ENCODE measurements at regions not wholly inside any gene's neighbourhood (a gene's known extent, or its start where the extent isn't known, plus 50 kb on each side); places are given as distances from the start of the nearest gene placed in this dataset.
A peak's percentile ranks its signal among the peaks of the same experiment; 100 is the strongest.

DNA sequence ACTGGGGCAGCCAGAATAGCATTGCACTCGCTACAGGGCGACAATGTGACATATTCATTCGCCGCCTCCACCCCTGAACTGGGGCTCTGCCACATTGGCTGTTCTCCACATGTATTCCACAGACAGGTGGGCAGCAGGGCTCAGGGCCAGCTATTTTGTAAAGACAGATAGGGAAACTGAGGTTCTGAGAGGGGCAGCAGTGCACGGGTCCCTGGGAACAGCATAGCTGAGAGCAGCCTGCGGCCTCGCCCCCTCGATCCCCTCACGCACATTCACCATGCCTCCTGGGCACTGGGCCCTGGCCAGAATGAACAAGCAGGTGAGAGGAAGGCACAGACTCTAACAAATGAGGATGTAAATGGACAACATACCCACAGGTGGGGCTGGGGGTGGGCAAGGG is 75.0 kb upstream of the SPATA12 start:
- DNase-seq (ENCODE audit: low spot score) = no peak

DNA sequence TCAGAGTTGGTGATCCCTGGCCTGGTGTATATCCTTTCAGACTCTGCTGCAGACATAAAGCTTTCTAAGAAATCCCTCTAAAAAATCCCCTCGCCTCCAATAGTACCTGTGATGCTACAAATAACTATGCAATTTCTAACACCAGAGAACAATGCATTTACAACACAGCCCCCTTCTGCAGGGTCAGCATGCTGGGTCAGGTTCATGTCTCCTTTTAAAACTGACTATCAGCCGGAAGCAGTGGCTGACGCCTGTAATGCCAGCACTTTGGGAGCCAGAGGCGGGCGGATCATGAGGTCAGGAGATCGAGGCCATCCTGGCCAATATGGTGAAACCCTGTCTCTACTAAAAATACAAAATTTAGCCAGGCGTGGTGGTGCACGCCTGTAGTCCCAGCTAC is 77.0 kb upstream of the SPATA12 start:
- no peak for DNase-seq (ENCODE audit: low spot score)

DNA sequence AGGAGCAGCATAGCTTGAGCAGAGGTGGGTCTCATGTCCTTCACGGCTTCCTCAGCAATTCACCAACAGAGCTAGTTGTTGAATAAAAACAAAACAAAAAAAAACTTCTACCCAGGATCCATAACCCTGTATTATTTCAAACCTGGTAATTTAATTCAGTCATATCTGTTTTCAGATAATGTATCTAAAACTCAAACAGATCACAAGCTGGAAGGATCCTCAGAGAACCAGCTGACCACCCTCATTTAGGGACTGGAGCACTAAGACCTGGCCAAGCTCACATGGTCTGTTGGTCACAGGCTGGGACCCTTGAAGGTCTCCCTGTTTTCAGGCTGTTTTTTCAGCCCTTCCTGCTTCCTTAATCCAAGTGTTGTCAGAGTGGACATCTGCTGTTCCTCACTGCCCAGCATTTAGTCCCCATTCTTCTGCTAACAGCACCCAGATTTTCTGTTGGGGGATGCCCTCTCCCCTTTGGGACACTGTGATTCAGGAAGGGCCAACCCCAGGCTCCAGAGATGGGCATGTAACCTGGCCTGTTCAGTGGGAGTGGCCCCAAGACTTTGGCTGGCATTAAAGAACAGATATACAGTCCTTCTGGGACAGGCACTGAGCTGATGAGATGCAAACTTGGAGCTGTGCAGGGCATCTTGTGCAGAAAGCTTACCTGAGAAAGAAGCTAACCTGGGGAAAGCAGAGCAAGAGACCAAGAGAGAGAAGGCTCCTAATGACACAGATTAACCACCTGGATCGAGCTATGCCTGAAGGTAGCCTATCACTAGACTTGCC is 78.8 kb upstream of the SPATA12 start:
- DNase-seq (ENCODE audit: low spot score) = no peak

DNA sequence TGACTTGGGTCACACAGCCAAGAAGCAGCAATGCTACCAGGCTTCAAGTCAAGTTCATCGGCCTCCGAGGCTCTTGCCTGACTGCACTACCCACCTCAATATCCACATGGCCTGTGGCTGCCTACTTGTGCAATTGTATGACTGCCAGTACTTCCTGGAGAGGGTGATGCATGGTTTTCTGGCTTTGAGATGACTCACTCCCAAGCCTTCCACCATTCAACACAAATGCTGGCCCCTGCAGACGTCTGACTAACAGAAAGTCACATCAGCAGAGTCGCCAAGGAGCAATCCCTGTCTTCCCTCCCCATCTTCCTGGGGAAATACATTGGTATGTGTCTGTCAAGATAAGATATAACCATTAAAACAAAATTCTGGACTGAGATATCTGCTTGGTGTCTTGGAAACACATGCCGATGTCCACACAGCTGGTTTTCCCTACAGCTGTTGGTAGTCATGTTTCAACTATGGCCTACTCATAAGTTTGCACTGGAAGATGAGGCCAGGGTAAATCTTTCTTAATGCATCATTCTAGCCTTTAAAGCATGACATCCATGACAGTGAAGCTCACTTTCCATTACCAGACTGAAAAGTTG is 79.6 kb upstream of the SPATA12 start:
- DNase-seq (ENCODE audit: low spot score) = peak; percentile 25

DNA sequence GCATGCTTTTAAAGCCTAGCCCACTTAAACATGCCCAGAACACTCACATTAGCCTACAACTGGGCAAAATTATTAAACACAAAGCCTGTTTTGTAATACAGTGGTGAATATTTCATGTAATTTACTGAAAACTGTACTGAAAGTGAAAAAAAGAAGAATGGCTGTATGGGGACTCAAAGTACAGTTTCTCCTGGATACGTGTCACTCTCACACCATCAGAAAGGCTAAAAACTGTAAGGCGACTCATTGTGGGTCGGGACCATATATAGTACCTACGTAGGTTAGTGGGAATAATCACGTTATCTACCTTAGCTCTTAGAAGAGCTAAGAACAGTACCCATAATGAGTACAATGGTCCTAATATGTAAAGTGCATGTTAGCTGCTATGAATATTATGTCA is 80.2 kb upstream of the SPATA12 start:
- DNase-seq (ENCODE audit: low spot score) = no peak

DNA sequence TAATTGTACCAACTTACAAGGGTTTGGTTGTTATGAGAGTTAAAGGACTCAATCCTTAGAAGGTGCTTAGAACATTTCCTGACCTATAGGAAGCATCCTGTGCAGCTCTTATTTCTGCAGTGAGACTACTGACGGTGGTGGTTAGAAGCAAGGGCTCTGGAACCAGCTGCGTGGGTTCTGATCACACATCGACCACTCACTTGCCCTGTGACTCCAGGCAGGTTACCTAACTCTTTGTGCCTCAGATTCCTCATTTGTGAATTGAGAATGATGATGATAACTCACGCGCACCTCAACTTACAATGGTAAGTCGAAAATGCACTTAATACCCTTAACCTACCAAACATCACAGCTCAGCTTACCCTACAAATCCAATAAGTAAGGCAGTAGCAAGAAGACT is 80.7 kb upstream of the SPATA12 start:
- DNase-seq (ENCODE audit: low spot score) = no peak

DNA sequence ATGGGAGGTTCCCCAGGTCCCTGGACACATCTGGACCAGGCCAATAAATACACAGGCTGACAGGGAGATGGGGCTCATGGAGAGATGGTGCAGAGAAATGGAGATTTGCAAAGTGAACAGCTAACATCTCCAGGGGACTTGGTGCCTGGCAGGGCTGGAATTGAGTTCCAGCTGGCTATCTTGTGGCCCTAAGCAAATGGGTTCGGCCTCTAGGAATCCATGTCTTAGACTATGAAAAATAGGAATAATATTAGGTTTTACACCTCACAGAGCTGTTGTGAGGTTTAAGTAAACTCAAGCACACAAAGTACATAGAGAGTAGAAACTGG is 82.9 kb upstream of the SPATA12 start:
- DNase-seq (ENCODE audit: low spot score) = no peak

DNA sequence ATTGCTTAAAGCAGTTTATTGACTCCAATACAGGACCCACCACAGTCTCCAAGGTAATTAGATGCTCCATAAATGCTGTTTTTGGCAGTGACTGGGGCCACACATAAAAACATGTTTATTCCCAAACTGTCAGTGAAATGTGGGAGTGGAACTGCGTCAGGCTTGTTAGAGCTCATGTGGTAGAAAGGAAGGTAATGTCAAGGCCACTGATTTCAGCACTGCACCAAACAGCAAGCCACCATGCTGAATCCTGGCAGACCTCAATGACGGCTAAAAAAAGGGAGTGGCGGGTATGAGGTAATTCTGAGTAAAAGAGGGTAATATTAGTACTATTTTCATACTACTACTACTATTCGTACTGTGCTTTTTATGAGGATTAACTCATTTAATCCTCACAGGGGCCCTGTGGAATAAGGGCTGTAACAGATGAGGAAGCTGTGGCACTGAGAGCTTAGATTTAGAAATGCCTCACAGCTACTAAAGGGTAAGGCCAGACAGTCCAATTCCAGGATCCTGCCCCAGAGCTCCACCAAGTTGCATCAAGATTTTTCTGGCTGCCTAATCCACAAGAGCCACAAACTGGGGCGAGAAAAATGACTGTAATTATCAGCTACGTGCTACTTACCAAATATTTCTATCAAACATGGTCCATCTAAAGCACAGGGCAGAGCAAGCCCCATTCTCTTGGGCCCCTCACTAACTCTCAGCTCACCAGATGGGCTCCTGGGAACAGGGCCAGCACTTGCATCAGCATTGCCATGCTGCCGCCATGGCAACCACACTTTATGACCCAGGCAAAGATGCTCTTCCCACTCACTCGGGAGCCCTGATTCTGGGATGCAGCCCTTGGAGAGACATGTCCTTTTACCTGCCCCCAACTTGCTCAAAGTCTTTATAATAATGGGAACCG is 83.6 kb upstream of the SPATA12 start:
- no peak for DNase-seq (ENCODE audit: low spot score)

DNA sequence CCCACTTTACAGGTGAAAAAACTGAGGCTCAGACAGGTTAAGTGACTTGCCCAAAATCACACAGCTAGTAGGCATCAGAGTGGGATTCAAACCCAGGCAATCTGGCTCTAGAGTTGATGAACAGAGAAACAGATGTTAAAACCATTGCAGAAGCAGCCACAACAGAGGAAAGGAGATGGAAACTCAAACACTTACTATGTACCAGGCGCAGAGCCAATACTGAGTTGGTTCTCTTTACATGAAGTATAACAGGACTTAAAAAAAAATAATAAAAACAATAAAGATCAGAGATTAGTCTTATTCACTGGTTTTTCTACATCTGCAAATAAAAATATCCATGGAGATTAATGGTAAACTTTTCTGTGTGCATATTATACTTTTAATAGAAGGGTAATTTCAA is 84.9 kb upstream of the SPATA12 start:
- no peak for DNase-seq (ENCODE audit: low spot score)

DNA sequence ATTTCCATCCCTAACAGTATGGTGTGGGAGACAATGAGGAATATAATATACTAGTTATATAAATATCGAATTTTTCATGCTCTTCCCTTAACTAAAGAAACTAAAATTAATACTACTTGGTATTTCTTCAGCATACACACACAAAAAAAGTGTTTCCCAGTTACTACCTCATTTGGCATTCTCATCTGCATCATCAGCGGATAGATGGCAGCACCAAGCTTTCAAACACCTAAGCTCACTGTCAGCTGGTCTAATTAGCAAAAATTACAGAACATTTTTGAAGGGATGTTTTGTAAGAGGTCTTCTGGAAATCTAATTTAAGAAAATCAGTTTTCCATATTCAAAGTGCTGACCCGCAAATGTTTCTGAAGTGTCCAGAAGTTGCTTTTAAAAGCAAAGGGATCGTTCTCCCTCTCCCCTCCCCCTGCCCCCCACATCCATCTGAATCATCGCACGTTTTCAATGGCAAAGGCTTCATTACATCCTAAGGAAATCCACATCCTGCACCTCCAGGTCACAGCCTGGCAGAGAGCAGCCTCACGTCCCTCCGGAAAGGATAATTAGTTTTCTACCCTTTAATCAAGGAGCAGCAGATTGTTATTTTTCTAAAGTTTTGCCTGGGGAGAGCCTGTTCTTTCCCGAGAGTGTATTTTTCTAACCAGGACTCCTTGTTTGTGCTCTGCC is 86.1 kb upstream of the SPATA12 start:
- no peak for DNase-seq (ENCODE audit: low spot score)

DNA sequence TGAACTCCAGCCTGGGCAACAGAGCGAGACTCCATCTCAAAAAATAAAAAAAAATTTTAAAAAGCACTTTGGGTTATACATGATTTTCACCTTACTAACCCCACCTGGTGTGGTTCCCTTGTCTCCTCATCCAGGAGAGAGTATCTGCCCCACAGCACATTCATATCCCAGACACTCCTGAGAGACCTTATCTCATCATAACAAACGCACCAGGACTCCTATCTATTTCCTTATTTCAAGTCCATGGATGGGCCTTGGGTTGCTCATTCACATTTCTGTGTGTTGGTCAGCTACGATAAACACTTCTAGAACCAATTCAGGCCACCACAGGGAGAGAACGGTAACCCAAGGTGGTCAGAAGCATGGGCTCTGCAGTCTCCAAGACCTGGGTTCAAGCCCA is 88.6 kb upstream of the SPATA12 start:
- DNase-seq (ENCODE audit: low spot score) = no peak

DNA sequence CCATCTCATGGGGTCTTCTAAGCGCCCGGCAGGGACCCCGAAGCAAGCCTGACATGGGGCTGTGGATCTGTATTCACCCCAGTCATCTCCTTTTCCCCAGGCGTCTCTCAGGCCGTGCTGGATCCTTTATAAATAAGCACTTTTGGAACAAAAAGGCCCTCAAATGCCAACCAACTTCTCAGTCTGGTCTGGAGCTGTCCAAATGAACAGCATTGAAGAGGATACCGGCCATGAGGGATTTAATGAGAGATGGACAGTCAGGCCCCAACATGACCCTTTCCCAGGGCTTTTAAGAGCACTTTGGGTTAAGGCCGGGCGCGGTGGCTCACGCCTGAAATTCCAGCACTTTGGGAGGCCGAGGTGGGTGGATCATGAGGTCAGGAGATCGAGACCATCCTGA is 89.2 kb upstream of the SPATA12 start:
- no peak for DNase-seq (ENCODE audit: low spot score)

DNA sequence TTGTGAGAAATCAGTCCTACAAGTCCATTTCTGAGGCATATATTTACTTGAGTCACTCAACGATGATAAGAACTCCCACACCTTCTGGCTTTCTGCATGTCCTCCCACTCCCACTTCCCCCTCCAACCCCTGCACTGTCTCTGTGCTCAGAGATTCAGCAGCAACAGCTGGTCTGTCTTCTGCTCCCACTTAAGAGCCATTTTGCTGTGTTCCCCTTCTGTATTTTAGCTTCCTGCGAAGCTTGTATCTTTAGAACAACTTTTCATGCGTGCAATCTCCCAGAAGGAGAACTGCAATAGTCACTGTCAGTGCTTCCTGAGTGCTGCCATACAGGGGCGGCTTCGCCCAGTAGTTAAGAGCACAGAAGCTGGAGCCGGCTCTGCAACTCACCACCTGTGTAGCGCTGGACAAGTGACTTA is 90.0 kb upstream of the SPATA12 start:
- DNase-seq (ENCODE audit: low spot score) = no peak

DNA sequence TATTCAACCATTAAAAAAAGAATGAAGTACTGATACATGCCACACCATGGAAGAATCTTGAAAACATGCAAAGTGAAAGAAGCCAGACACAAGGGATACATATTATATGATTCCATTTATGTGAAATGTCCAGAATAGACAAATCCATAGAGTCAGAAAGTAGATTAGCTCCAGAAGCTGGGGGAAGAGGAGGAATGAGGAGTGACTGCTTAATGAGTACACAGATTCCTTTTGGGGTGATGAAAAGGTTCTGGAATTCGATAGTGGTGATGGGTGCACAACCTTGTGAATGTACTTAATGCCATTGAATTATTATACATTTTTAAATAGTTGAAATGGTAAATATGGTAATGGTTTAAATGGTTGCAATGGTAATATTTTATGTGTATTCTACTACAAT is 90.6 kb upstream of the SPATA12 start:
- DNase-seq (ENCODE audit: low spot score) = no peak

DNA sequence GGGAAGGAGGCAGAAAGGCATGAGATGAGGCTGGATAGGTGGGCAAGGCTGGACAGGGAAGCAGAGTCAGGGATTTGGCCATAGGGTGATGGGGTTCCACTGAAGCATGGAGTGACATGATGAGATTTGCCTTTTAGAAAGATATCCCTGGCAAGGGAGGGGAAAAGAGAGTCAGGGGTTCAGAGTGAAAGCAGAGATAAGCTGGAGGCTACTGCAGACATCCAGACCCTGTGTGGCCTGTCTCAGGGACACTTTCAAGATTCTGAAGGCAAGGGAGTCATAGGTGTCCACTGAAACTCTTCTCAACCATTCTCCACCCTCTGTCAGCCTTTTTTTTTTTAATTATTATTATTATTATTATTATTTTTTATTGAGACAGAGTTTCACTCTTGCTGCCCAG is 94.0 kb upstream of the SPATA12 start:
- DNase-seq (ENCODE audit: low spot score) = no peak

DNA sequence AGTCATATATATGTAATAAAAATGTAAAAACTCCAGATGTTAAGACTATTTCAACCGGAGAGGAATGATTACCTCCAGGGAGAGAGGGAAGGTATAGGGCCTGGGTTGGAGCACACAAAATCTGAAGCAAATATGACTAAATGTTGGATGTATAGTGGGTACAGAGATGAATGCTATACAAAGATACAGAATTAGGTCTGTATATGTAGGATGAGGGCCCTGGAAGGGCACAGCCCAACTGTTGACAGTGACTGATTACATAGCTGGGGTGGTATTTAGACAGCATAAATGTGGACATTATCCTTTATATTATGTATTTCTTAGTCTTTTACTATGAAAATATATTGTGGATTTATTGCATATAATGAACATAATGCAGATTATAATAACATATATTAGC is 94.4 kb upstream of the SPATA12 start:
- no peak for DNase-seq (ENCODE audit: low spot score)

DNA sequence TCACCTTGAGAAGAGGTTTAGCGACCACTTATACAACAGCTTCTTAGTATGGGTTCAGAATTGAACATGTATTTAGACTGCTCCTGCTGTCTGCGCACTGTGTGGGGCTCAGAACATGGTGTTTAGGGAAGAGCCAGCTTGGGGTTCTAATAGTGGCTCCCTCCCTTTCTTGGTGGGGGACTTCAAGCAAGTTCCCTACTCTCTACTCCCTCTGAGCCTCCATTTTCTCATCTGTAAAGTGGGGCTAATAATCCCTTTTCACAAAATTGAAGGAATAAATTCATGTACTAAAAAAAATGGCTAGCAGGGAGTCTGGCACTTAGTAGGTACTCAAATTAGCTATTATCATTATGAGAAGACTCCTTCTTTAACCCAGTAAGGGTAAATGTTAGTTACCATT is 97.5 kb upstream of the SPATA12 start:
- DNase-seq (ENCODE audit: low spot score) = no peak

DNA sequence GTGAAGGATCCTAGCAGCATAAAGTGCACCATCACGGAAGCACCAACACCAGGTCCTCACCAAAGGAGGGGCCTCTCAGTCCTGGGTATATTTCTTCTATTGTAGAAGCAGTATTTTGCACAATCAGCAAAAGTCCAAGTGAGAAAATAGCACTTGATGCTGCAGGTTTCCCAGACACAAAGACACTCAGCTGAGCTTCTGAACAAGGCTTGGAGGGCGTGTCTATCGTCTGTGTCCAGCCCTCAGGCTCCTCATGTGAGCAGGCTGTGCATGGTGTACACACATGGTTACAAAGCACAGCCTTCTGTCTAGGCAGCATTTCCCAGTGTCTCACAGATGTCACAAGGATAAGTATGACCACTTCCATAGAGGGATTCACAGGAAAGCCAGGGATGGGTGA is 98.3 kb upstream of the SPATA12 start:
- DNase-seq (ENCODE audit: low spot score) = no peak

DNA sequence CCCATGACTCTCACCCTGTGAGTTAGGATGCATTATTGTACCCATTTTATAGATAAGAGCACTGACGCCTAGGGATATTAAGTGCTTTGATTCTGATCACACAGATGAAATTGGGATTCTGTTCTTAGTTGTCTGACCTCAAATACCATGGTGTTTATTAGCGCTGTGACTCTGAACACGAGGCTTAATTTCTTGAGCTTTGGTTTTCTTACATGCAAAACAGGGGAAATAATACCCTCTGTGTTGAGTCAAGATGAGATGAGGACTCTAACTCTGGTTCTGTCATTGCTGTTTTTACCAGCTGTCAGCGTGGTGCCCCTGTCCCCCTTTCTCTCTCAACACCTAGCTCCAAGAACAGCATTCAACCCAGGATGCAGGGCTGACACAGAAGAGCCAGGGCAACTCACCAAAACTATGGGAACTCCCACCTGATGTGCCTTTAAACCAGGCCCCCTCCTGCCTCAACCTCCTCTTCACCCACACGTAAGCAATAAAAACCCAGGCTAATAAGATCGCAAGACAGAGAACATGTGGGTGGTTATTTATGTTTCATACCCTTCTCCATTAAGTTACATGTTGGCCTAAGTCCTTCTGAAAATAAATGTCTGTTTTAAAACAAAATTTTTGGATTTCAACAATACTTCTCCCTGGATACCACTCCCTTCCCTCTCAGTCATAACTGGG is 100.1 kb upstream of the SPATA12 start:
- DNase-seq (ENCODE audit: low spot score) = no peak

DNA sequence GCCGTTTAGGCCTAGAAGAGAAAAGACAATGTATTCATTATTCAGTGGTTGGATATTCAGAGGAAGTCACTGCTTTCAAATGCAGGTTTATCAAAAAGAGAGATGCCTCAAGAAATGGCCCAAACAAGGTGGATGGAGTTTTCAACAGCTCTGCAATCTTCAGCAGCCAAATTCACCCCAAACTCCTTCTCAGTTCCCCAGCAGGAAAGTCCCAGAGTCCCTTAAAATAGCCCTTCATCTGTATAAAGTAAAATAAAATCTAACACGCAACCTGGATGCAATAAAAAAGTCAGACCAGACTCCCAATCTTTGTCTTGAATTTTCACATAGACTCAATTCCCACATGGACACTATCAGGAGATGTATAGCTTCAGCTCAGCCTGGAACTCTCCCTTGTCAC is 101.6 kb upstream of the SPATA12 start:
- DNase-seq (ENCODE audit: low spot score) = no peak

DNA sequence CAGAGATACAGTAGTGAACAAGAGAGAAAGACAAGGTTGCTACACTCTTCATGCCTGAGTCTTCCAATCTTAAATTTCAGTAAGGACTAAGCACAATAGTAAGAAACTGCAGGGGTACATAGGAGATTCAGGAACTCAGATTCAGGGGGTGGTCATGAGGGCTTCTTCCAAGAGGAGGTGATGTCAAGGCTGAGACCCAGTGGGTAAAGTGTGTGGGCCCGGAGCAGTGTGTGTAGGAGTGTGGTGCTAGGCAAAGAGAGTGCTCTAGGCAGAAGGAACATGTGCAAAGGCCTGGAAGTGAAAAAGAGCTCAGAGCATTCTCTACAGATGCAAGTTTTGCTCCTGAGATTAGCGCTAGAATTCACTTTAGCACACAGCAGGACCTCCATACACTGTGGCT is 102.9 kb upstream of the SPATA12 start:
- no peak for DNase-seq (ENCODE audit: low spot score)

DNA sequence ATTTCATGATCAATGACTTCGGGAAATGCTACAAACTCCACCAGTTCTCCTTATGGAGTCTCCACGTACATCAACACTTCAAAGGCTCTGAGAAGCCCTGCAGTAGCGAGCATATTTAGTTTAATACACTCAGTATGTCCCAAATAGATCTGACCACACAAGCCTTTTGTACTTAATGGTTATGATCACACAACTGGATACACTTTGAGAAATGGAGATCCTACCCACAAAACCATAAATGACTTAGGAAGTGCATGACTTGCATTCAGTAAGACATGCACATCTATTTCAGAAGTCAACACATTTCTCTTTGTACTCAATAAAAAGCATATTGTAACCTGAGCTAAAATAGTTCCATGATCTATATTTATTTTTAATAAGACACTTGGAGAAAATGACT is 103.6 kb upstream of the SPATA12 start:
- DNase-seq (ENCODE audit: low spot score) = no peak
